ENCODE measurements at regions not wholly inside any gene's neighbourhood (a gene's known extent, or its start where the extent isn't known, plus 50 kb on each side); places are given as distances from the start of the nearest gene placed in this dataset.

GRCh38 chr5:2157372-2157771 lies 274.6 kb upstream of the IRX4 start:
- H3K79me2 ChIP-seq (ENCODE audit: low read length) = no peaks in the 10 kb centered on the region
- no peak for TF ChIP-seq CTCF (conservative IDR thresholded peaks at IDR 0.05; ENCODE audit: low read depth, low read length)
- no peak for TF ChIP-seq EZH2phosphoT487 (IDR thresholded peaks at IDR 0.05; ENCODE audit: borderline replicate concordance, low read length)
- TF ChIP-seq EZH2 (IDR thresholded peaks at IDR 0.05; ENCODE audit: low read length, unreplicated experiment) = no peak
- ChIA-PET CTCF (no interaction called here), POLR2A (ENCODE audit: unreplicated experiment) (no interaction called here)
- no peaks in the 10 kb centered on the region for H3K9me2 ChIP-seq (replicated peaks; ENCODE audit: low read length)
- BruUV-seq (replicated peaks) = no TSS peak
- DNase-seq (no peak), ATAC-seq (no peak)
- no peaks in the 10 kb centered on the region for H3K4me1 ChIP-seq (ENCODE audit: insufficient read depth, low read length)
- no peaks in the 10 kb centered on the region for H4K20me1 ChIP-seq (ENCODE audit: low read length)
- H3K9ac ChIP-seq (ENCODE audit: low read length) = no peak overlapping the region
- H3K9me3 ChIP-seq (ENCODE audit: low read length) = no peaks in the 10 kb centered on the region
- H3F3A ChIP-seq (ENCODE audit: low read length, unreplicated experiment) = no peaks in the 10 kb centered on the region
- no peak overlapping the region for H3K4me3 ChIP-seq (ENCODE audit: low read length)
- H3K36me3 ChIP-seq (ENCODE audit: low read depth, low read length) = no peaks in the 10 kb centered on the region
- H3K27ac ChIP-seq (ENCODE audit: low read length) = no peak overlapping the region
- intact Hi-C loops (cut with micrococcal nuclease) = loop anchor here (10.0 kb wide), 1 partner anchor 393 kb away; no protein-coding TSS in a partner anchor
- peaks cover 5% of the 10 kb centered on the region; the same call in 1 of the 2 replicates for H3K27me3 ChIP-seq (ENCODE audit: low read length)
- no peak overlapping the region for H3K4me2 ChIP-seq (ENCODE audit: low read length)
- no peak overlapping the region for H2AFZ ChIP-seq (ENCODE audit: low read length)

DNA sequence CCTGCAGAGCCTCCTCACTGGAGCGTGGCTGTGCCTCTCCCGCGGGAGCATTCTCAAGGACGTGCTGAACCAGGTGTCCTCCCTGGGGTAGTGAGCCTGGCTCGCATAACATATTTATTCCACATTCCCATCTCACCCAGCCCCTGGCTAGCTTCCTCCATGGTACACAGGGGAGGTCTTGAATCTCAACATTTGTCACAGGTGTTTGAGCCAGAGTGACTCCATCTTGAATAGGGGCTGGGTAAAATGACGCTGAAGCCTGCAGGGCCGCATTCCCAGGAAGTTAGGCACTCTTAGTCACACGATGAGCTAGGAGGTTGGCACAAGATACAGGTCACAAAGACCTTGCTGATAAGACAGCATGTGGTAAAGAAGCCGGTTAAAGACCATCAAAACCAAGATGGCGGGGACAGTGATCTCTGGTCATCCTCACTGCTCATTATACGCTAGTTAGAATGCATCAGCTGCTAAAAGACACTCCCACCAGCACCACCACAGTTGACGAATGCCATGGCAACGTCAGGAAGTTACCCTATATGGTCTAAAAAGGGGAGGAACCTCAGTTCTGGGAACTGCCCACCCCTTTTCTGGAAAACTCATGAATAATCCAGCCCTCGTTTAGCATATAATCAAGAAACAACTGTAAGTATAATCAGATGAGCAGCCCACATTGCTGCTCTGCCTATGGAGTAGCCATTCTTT lies 273.8 kb upstream of the IRX4 start:
- ChIA-PET POLR2A (ENCODE audit: unreplicated experiment) (no interaction called here), CTCF (no interaction called here)
- Histone ChIP-seq H3K27me3 (ENCODE audit: low read length) (peaks cover 5% of the 10 kb centered on the region; the same call in 1 of the 2 replicates), H3K4me2 (ENCODE audit: low read length) (no peak overlapping the region), H3K9ac (ENCODE audit: low read length) (no peak overlapping the region), H4K20me1 (ENCODE audit: low read length) (no peaks in the 10 kb centered on the region), H3F3A (ENCODE audit: low read length, unreplicated experiment) (no peaks in the 10 kb centered on the region), H3K4me3 (ENCODE audit: low read length) (no peak overlapping the region), H3K27ac (ENCODE audit: low read length) (no peak overlapping the region), H3K36me3 (ENCODE audit: low read depth, low read length) (no peaks in the 10 kb centered on the region), H3K4me1 (ENCODE audit: insufficient read depth, low read length) (no peaks in the 10 kb centered on the region), H3K9me3 (ENCODE audit: low read length) (no peaks in the 10 kb centered on the region), H2AFZ (ENCODE audit: low read length) (no peak overlapping the region), H3K79me2 (ENCODE audit: low read length) (no peaks in the 10 kb centered on the region), H3K9me2 (replicated peaks; ENCODE audit: low read length) (no peaks in the 10 kb centered on the region)
- DNase-seq = peak; percentile 5
- ATAC-seq = no peak
- intact Hi-C loops (cut with micrococcal nuclease) = loop anchor here (10.0 kb wide), 1 partner anchor 392 kb away; no protein-coding TSS in a partner anchor
- no TSS peak for BruUV-seq (replicated peaks)
- TF ChIP-seq EZH2phosphoT487 (IDR thresholded peaks at IDR 0.05; ENCODE audit: borderline replicate concordance, low read length) (no peak), CTCF (conservative IDR thresholded peaks at IDR 0.05; ENCODE audit: low read depth, low read length) (no peak), EZH2 (IDR thresholded peaks at IDR 0.05; ENCODE audit: low read length, unreplicated experiment) (no peak)

DNA sequence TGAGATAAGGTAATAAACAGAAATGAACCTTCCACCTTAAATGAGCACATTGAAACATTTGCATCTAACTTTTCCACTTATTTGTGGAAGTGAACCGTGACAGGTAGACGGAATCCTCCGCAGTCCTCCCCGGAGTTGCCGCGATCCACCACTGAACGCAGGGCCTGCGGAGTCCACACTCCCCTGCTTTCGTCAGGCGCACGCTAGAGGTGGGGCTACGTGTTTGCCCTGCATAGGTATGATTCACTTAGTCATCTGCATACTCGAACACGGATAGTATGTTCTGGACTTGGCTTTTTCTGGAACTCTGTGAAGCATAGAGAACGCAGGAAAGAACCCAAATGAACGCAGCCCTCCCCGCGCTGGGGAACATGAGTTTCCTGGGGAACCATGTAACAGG lies 272.8 kb upstream of the IRX4 start:
- ATAC-seq = no peak
- TF ChIP-seq CTCF (conservative IDR thresholded peaks at IDR 0.05; ENCODE audit: low read depth, low read length) = no peak
- TF ChIP-seq EZH2phosphoT487 (IDR thresholded peaks at IDR 0.05; ENCODE audit: borderline replicate concordance, low read length) = no peak
- no peak for TF ChIP-seq EZH2 (IDR thresholded peaks at IDR 0.05; ENCODE audit: low read length, unreplicated experiment)
- no peak for DNase-seq
- Histone ChIP-seq H3K4me2 (ENCODE audit: low read length) (no peak overlapping the region), H3K9me3 (ENCODE audit: low read length) (no peaks in the 10 kb centered on the region), H3K9me2 (replicated peaks; ENCODE audit: low read length) (no peaks in the 10 kb centered on the region), H3K27ac (ENCODE audit: low read length) (no peak overlapping the region), H3K79me2 (ENCODE audit: low read length) (no peaks in the 10 kb centered on the region), H3K27me3 (ENCODE audit: low read length) (peaks cover 5% of the 10 kb centered on the region; the same call in 1 of the 2 replicates), H4K20me1 (ENCODE audit: low read length) (no peaks in the 10 kb centered on the region), H2AFZ (ENCODE audit: low read length) (no peak overlapping the region), H3F3A (ENCODE audit: low read length, unreplicated experiment) (no peaks in the 10 kb centered on the region), H3K4me3 (ENCODE audit: low read length) (no peak overlapping the region), H3K4me1 (ENCODE audit: insufficient read depth, low read length) (no peaks in the 10 kb centered on the region), H3K36me3 (ENCODE audit: low read depth, low read length) (no peaks in the 10 kb centered on the region), H3K9ac (ENCODE audit: low read length) (no peak overlapping the region)
- intact Hi-C loops (cut with micrococcal nuclease) = loop anchor here (10.0 kb wide), 1 partner anchor 391 kb away; no protein-coding TSS in a partner anchor
- ChIA-PET CTCF (no interaction called here), POLR2A (ENCODE audit: unreplicated experiment) (no interaction called here)
- no TSS peak for BruUV-seq (replicated peaks)
